H1 (cell line): ENCODE measurements at regions not wholly inside any gene's neighbourhood (a gene's known extent, or its start where the extent isn't known, plus 50 kb on each side); places are given as distances from the start of the nearest gene placed in this dataset.
A peak's percentile ranks its signal among the peaks of the same experiment; 100 is the strongest.

Experiments used
- CTCF ChIA-PET: fragments of 300-600 bp; sonication (Branson Sonifier 250); formaldehyde crosslinking; loops from one replicate; lab custom pipeline; 2021; ENCODE audit not compliant: partially characterized antibody; lab: Charles Lee
- POLR2A ChIA-PET: fragments of 300-600 bp; sonication (Branson Sonifier 250); formaldehyde crosslinking; loops from one replicate; lab custom pipeline; 2021; ENCODE audit warnings: inconsistent platforms; ENCODE audit not compliant: partially characterized antibody; lab: Charles Lee
- DNase-seq, 2 experiments: peaks; one replicate each; pipeline versions ENCODE4 v3.0.0 to v3.0.0-alpha.2; 2010 to 2022; ENCODE audit warnings: low spot score in 2 of 2, low read depth in 1 of 2, mixed read lengths in 1 of 2
- FAIRE-seq: peaks from 2 replicates; lab custom pipeline; 2011; peaks lifted over from hg19 to GRCh38; lab: Jason Lieb, UNC
- H2AFZ ChIP-seq: 2 replicates; pipeline ENCODE4 v1.8.1; 2012; ENCODE audit warnings: low read length, inconsistent platforms
- H2AK5ac ChIP-seq: 2 replicates; pipeline ENCODE4 v1.6.1; 2013; ENCODE audit warnings: low read depth, low read length
- H2BK120ac ChIP-seq: replicated peaks from 2 replicates; pipeline ENCODE3; 2013; ENCODE audit warnings: low read depth, low read length, inconsistent platforms
- H2BK12ac ChIP-seq: 2 replicates; pipeline ENCODE4 v1.6.1; 2013; ENCODE audit warnings: low read depth, low read length
- H2BK15ac ChIP-seq: 2 replicates; pipeline ENCODE4 v1.6.1; 2013; ENCODE audit warnings: low read length
- H2BK20ac ChIP-seq: 2 replicates; pipeline ENCODE4 v1.6.1; 2013; ENCODE audit warnings: low read length
- H2BK5ac ChIP-seq: 2 replicates; pipeline ENCODE4 v1.6.1; 2013; ENCODE audit warnings: low read depth, low read length
- H3K14ac ChIP-seq: 2 replicates; pipeline ENCODE4 v1.6.1; 2013; ENCODE audit warnings: inconsistent platforms; ENCODE audit not compliant: insufficient read length
- H3K18ac ChIP-seq: 2 replicates; pipeline ENCODE4 v1.6.1; 2013; ENCODE audit warnings: low read length; ENCODE audit errors: extremely low read depth
- H3K23ac ChIP-seq: 2 replicates; pipeline ENCODE4 v1.6.1; 2013; ENCODE audit warnings: inconsistent platforms; ENCODE audit not compliant: insufficient read length
- H3K23me2 ChIP-seq: 2 replicates; pipeline ENCODE4 v1.6.1; 2013; ENCODE audit warnings: low read depth, low read length
- H3K27ac ChIP-seq: 2 replicates; pipeline ENCODE4 v1.6.1; 2011; ENCODE audit warnings: low read depth, low read length, inconsistent platforms
- H3K27me3 ChIP-seq, 4 experiments: replicated peaks in 1 of 4; 1 replicate in 1 of 4; 2 replicates in 3 of 4; pipeline versions ENCODE4 v1.6.1 to v1.8.1; 2011 to 2013; ENCODE audit warnings: low read length in 3 of 4, mild to moderate bottlenecking in 3 of 4, inconsistent platforms in 2 of 4, mixed read lengths in 2 of 4, moderate library complexity in 1 of 4; ENCODE audit not compliant: control insufficient read depth in 3 of 4, insufficient read depth in 3 of 4; ENCODE audit errors: extremely low read depth in 1 of 4
- H3K36me3 ChIP-seq, 4 experiments: 2 replicates each; pipeline versions ENCODE4 v1.6.1 to v1.8.1; 2011 to 2013; ENCODE audit warnings: mild to moderate bottlenecking in 4 of 4, low read length in 3 of 4, moderate library complexity in 2 of 4, control low read depth in 1 of 4, inconsistent platforms in 1 of 4; ENCODE audit not compliant: insufficient read depth in 4 of 4, control insufficient read depth in 2 of 4
- H3K4ac ChIP-seq: replicated peaks from 2 replicates; pipeline ENCODE3; 2013; ENCODE audit warnings: low read length, low read depth, mixed read lengths, inconsistent platforms; ENCODE audit not compliant: insufficient read length
- H3K4me1 ChIP-seq, 4 experiments: replicated peaks in 1 of 4; 1 replicate in 1 of 4; 2 replicates in 3 of 4; pipeline versions ENCODE4 v1.6.1 to v1.8.1; 2011 to 2013; ENCODE audit warnings: low read length in 3 of 4, inconsistent platforms in 2 of 4, mixed read lengths in 1 of 4; ENCODE audit not compliant: insufficient read depth in 4 of 4, control insufficient read depth in 3 of 4
- H3K4me2 ChIP-seq, 2 experiments: 2 replicates each; pipeline versions ENCODE4 v1.6.1 to v1.8.1; 2011 to 2013; ENCODE audit warnings: low read depth in 2 of 2, low read length in 2 of 2, control low read depth in 1 of 2, inconsistent platforms in 1 of 2, mild to moderate bottlenecking in 1 of 2; ENCODE audit not compliant: insufficient read depth in 1 of 2
- H3K4me3 ChIP-seq, 4 experiments: fragments of 200-600, 300-600 bp in 1 of 4; sonication (generic), shearing (Covaris generic), sonication (Bioruptor Twin) in 1 of 4; 2 replicates each; pipeline versions ENCODE4 v1.5.1 to v1.8.1; 2011 to 2016; ENCODE audit warnings: low read length in 4 of 4, low read depth in 3 of 4, control low read depth in 2 of 4, inconsistent platforms in 2 of 4, mild to moderate bottlenecking in 2 of 4, mixed read lengths in 1 of 4, moderate library complexity in 1 of 4; ENCODE audit not compliant: insufficient read depth in 2 of 4; ENCODE audit errors: extremely low read depth in 1 of 4
- H3K56ac ChIP-seq: replicated peaks from 2 replicates; pipeline ENCODE3; 2013; ENCODE audit warnings: low read depth, mild to moderate bottlenecking, mixed read lengths, low read length, inconsistent platforms; ENCODE audit not compliant: insufficient read length
- H3K79me1 ChIP-seq: 2 replicates; pipeline ENCODE4 v1.6.1; 2013; ENCODE audit warnings: low read depth, low read length, control low read depth
- H3K79me2 ChIP-seq, 2 experiments: 2 replicates each; pipeline versions ENCODE4 v1.6.1 to v1.8.1; 2012 to 2013; ENCODE audit warnings: low read length in 2 of 2, mild to moderate bottlenecking in 2 of 2, inconsistent platforms in 1 of 2; ENCODE audit not compliant: insufficient read depth in 2 of 2, control insufficient read depth in 1 of 2
- H3K9ac ChIP-seq, 4 experiments: replicated peaks in 1 of 4; 1 replicate in 1 of 4; 2 replicates in 3 of 4; pipeline versions ENCODE4 v1.6.1 to v1.8.1; 2011 to 2013; ENCODE audit warnings: low read depth in 3 of 4, low read length in 3 of 4, control low read depth in 2 of 4, mild to moderate bottlenecking in 2 of 4, moderate library complexity in 2 of 4, inconsistent platforms in 1 of 4; ENCODE audit errors: extremely low read depth in 1 of 4
- H3K9me3 ChIP-seq, 2 experiments: 2 replicates each; pipeline versions ENCODE4 v1.6.1 to v1.8.1; 2012 to 2013; ENCODE audit warnings: mild to moderate bottlenecking in 2 of 2, moderate library complexity in 2 of 2, control low read depth in 1 of 2, inconsistent platforms in 1 of 2, low read depth in 1 of 2, low read length in 1 of 2, mixed read lengths in 1 of 2; ENCODE audit not compliant: insufficient read depth in 2 of 2
- H4K20me1 ChIP-seq, 2 experiments: replicated peaks in 1 of 2; 2 replicates each; pipeline versions ENCODE3 to v1.8.1; 2011 to 2013; ENCODE audit warnings: inconsistent platforms in 2 of 2, low read length in 2 of 2, mild to moderate bottlenecking in 1 of 2; ENCODE audit not compliant: insufficient read depth in 2 of 2, control insufficient read depth in 1 of 2
- H4K5ac ChIP-seq: 2 replicates; pipeline ENCODE4 v1.6.1; 2013; ENCODE audit warnings: low read length, low read depth, mixed read lengths, inconsistent platforms; ENCODE audit not compliant: insufficient read length
- H4K8ac ChIP-seq: 2 replicates; pipeline ENCODE4 v1.8.0; 2013; ENCODE audit warnings: mild to moderate bottlenecking, moderate library complexity, low read length, inconsistent platforms; ENCODE audit not compliant: insufficient read depth; ENCODE audit errors: extremely low read depth
- H4K91ac ChIP-seq: replicated peaks from 2 replicates; pipeline ENCODE3; 2013; ENCODE audit warnings: low read length, mixed read lengths, inconsistent platforms; ENCODE audit not compliant: insufficient read length
- ASH2L ChIP-seq: fragments of 200-600, 300-600 bp; sonication (generic); IDR thresholded peaks from one replicate; pipeline ENCODE4 v1.7.1; 2017; ENCODE audit warnings: low read length
- BCL11A ChIP-seq, 2 experiments: IDR thresholded peaks; one replicate each; pipeline ENCODE4 v1.6.1; 2011; ENCODE audit warnings: low read depth in 2 of 2, low read length in 2 of 2, mild to moderate bottlenecking in 2 of 2
- BRCA1 ChIP-seq: IDR thresholded peaks from 2 replicates; pipeline ENCODE4 v1.6.1; 2012; ENCODE audit warnings: low read depth, low read length, improper control_type of control experiment
- CBX8 ChIP-seq: fragments of 300-800, 300-1000 bp; sonication (generic); IDR thresholded peaks from 2 replicates; pipeline ENCODE4 v1.7.1; 2016; ENCODE audit warnings: low read depth, low read length, borderline replicate concordance
- CHD1 ChIP-seq: IDR thresholded peaks from 2 replicates; pipeline ENCODE4 v1.6.1; 2012; ENCODE audit warnings: low read depth, low read length, improper control_type of control experiment
- GTF2F1 ChIP-seq: IDR thresholded peaks from 2 replicates; pipeline ENCODE4 v1.6.1; 2012; ENCODE audit warnings: low read depth, low read length, improper control_type of control experiment, borderline replicate concordance
- MAX ChIP-seq: IDR thresholded peaks from 2 replicates; pipeline ENCODE4 v1.6.1; 2012; ENCODE audit warnings: inconsistent platforms
- RBBP5 ChIP-seq: IDR thresholded peaks from 2 replicates; pipeline ENCODE4 v1.7.1; 2012; ENCODE audit warnings: low read depth, mild to moderate bottlenecking, inconsistent platforms, low read length, moderate library complexity, borderline replicate concordance
- SP1 ChIP-seq: IDR thresholded peaks from 2 replicates; pipeline ENCODE4 v1.6.1; 2011; ENCODE audit warnings: low read depth, low read length
- SP4 ChIP-seq: IDR thresholded peaks from 2 replicates; pipeline ENCODE4 v1.6.1; 2012; ENCODE audit warnings: low read length, inconsistent platforms
- SRF ChIP-seq: IDR thresholded peaks from 2 replicates; pipeline ENCODE4 v1.6.1; 2011; ENCODE audit warnings: mild to moderate bottlenecking, low read depth, low read length, moderate library complexity
- TAF1 ChIP-seq: IDR thresholded peaks from 2 replicates; pipeline ENCODE4 v1.6.1; 2011; ENCODE audit warnings: mild to moderate bottlenecking, low read depth, low read length
- TBP ChIP-seq: IDR thresholded peaks from 2 replicates; pipeline ENCODE4 v1.6.1; 2011; ENCODE audit warnings: low read depth, low read length, improper control_type of control experiment
- TCF12 ChIP-seq: IDR thresholded peaks from 2 replicates; pipeline ENCODE4 v1.6.1; 2011; ENCODE audit warnings: low read depth, mild to moderate bottlenecking, low read length
- TEAD4 ChIP-seq: IDR thresholded peaks from 2 replicates; pipeline ENCODE4 v1.6.1; 2012; ENCODE audit warnings: low read depth, low read length, inconsistent platforms, mixed read lengths
- YY1 ChIP-seq: IDR thresholded peaks from 2 replicates; pipeline ENCODE4 v1.6.1; 2011; ENCODE audit warnings: low read depth, mild to moderate bottlenecking, low read length
- WGBS, 2 experiments: shearing (Covaris generic) in 1 of 2; methylation state at CpG; one replicate each; pipeline versions ENCODE4 v1.1.6 to v1.1.7; 2013 to 2015; ENCODE audit warnings: low lambda C conversion rate in 2 of 2, mixed read lengths in 2 of 2, inconsistent platforms in 1 of 2, low coverage in 1 of 2, missing lambda C conversion rate in 1 of 2; ENCODE audit not compliant: insufficient replicate concordance in 2 of 2, insufficient coverage in 1 of 2, insufficient read length in 1 of 2; ENCODE audit errors: extremely low coverage in 1 of 2, missing lambda C conversion rate in 1 of 2; 5-methylcytosine and 5-hydroxymethylcytosine counted together

GRCh38 chr2:234415706-234416105 is 81.2 kb downstream of the ARL4C start:
- H3K23me2 ChIP-seq: no peaks in the 10 kb centered on the region; the same call in 1 of the 2 replicates
- H3K36me3 ChIP-seq: no peaks in the 10 kb centered on the region
- H2AK5ac ChIP-seq: 0 out of 2 replicates have a peak overlapping the region, but pooled peaks have one; percentile 61
- H3K27me3 ChIP-seq: no peaks in the 10 kb centered on the region; a peak in 2 of 7 replicates
- H3K9ac ChIP-seq: no peak overlapping the region
- H3K79me1 ChIP-seq: no peaks in the 10 kb centered on the region
- H3K27ac ChIP-seq: no peak overlapping the region
- H2BK12ac ChIP-seq: no peak overlapping the region
- no peak overlapping the region for H4K5ac ChIP-seq
- ChIA-PET CTCF (no interaction called here), POLR2A (no interaction called here)
- no peak overlapping the region for H3K4ac ChIP-seq
- 96% methylated on average over 4 of the region's 4 CpGs; no CpG with 5 or more reads in 1 of the 2 experiments for WGBS, 2 experiments
- FAIRE-seq: no peak
- H3K9me3 ChIP-seq: no peaks in the 10 kb centered on the region
- H3K23ac ChIP-seq: no peak overlapping the region
- H3K56ac ChIP-seq: no peak overlapping the region
- no peak overlapping the region for H3K14ac ChIP-seq
- no peaks in the 10 kb centered on the region for H4K20me1 ChIP-seq
- H2BK120ac ChIP-seq: no peak overlapping the region
- H2BK20ac ChIP-seq: no peak overlapping the region
- H3K18ac ChIP-seq: no peak overlapping the region
- no peak for DNase-seq
- no peak overlapping the region for H2BK5ac ChIP-seq
- no peak overlapping the region for H4K8ac ChIP-seq
- H4K91ac ChIP-seq: no peak overlapping the region
- no peak overlapping the region for H3K4me2 ChIP-seq
- no peak overlapping the region for H2AFZ ChIP-seq
- no peaks in the 10 kb centered on the region for H3K79me2 ChIP-seq
- no peak overlapping the region for H3K4me3 ChIP-seq
- H3K4me1 ChIP-seq: peaks cover 0 to 2% (median 0%) of the 10 kb centered on the region in 4 experiments; a peak in 1 of 7 replicates
- TF ChIP-seq CHD1 (no peak), MAX (no peak), RBBP5 (no peak), BCL11A (IDR thresholded peaks at IDR 0.05; ENCODE audit: low read depth in 2 of 2, low read length in 2 of 2) (no peak), TAF1 (no peak), SRF (no peak), TEAD4 (no peak), ASH2L (no peak), YY1 (no peak), BRCA1 (no peak), GTF2F1 (no peak), SP1 (no peak), SP4 (no peak), CBX8 (no peak), TCF12 (no peak), TBP (no peak)
- H2BK15ac ChIP-seq: 0 out of 2 replicates have a peak overlapping the region, but pooled peaks have one; percentile 34
